Kidney epithelial cell (primary cell): ENCODE measurements at regions not wholly inside any gene's neighbourhood (a gene's known extent, or its start where the extent isn't known, plus 50 kb on each side); places are given as distances from the start of the nearest gene placed in this dataset.

Experiments used
- DNase-seq: peaks from one replicate; pipeline ENCODE4 v3.0.0-alpha.2; 2010; ENCODE audit warnings: low read depth
- H3K27me3 ChIP-seq: 2 replicates; pipeline ENCODE4 v1.6.0; 2011; ENCODE audit warnings: low read length; ENCODE audit not compliant: control insufficient read depth, insufficient read depth
- H3K36me3 ChIP-seq: 2 replicates; pipeline ENCODE4 v1.5.1; 2011; ENCODE audit warnings: low read length; ENCODE audit not compliant: control insufficient read depth, insufficient read depth
- H3K4me3 ChIP-seq: 2 replicates; pipeline ENCODE4 v1.5.1; 2011; ENCODE audit warnings: low read depth, mild to moderate bottlenecking, control low read depth, low read length
- TF ChIP-seq, protein P1 (sequence below): IDR thresholded peaks from 2 replicates; pipeline ENCODE4 v1.5.1; 2011; ENCODE audit warnings: mild to moderate bottlenecking, moderate library complexity, low read length, control low read depth, inconsistent platforms; ENCODE audit not compliant: insufficient read depth, poor library complexity, severe bottlenecking

DNA sequence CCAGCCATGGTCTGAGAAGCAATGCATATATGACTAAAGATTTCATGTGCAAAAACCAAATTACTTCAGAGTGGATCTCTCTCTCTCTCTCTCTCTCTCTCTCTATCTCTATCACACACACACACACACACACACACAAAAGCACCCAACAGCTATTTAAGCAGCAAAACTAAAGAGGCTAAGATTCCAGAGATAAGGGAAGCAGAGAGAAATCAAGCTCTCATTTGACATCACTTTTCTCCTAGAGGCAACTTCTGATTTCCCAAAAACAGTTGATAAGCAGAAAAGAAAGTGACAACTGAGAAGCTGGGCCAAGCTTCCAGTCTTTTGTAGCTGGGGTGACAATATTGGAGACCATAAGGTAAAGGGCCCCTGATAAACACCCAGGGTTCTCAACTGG, 526.0 kb upstream of the NR2F2 start:
- no peak overlapping the region for H3K4me3 ChIP-seq
- DNase-seq = no peak
- H3K27me3 ChIP-seq = no peaks in the 10 kb centered on the region
- TF ChIP-seq, protein P1, sequence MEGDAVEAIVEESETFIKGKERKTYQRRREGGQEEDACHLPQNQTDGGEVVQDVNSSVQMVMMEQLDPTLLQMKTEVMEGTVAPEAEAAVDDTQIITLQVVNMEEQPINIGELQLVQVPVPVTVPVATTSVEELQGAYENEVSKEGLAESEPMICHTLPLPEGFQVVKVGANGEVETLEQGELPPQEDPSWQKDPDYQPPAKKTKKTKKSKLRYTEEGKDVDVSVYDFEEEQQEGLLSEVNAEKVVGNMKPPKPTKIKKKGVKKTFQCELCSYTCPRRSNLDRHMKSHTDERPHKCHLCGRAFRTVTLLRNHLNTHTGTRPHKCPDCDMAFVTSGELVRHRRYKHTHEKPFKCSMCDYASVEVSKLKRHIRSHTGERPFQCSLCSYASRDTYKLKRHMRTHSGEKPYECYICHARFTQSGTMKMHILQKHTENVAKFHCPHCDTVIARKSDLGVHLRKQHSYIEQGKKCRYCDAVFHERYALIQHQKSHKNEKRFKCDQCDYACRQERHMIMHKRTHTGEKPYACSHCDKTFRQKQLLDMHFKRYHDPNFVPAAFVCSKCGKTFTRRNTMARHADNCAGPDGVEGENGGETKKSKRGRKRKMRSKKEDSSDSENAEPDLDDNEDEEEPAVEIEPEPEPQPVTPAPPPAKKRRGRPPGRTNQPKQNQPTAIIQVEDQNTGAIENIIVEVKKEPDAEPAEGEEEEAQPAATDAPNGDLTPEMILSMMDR = no peak
- no peaks in the 10 kb centered on the region for H3K36me3 ChIP-seq

DNA sequence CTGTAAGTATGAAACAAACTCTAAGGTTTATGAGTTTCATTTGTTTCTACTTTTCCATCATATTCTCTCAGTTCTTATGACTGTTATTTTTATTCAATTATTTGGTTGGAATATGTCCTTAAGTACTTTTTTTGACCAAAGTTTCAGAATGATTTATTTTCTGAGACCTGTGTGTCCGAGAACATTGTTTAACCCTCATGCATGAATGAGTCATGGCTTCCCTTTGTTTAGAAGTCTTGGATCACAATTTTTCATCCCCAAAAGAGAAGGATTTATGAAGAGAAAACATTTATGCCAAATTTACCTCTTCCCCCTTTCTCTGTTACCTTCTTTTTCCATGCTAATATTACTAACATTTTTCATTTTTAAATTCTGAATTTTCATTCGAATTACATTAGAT, 518.0 kb upstream of the NR2F2 start:
- no peaks in the 10 kb centered on the region for H3K27me3 ChIP-seq
- no peak overlapping the region for H3K4me3 ChIP-seq
- TF ChIP-seq, protein P1 = no peak
- no peak for DNase-seq
- H3K36me3 ChIP-seq = no peaks in the 10 kb centered on the region

DNA sequence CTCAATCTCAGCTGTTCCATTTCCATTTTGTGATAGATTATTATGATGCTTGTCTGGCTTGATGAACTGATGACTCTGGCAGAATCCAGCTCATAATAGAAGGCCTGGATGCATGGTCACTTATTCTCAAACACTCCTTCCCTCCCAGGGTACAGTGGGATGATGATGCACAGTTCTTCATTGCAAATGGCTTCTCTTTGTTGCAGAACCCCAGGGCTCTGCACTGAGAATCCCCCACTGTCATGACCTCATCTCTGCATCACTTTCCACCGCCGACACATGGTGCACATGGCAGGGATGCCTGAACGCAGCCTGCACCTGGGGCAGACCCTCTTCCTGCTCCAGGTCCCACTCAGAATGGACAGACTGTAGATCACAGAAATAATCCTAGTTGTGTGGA, 515.6 kb upstream of the NR2F2 start:
- Histone ChIP-seq H3K4me3 (no peak overlapping the region), H3K27me3 (no peaks in the 10 kb centered on the region), H3K36me3 (no peaks in the 10 kb centered on the region)
- TF ChIP-seq, protein P1 = no peak
- DNase-seq = no peak

DNA sequence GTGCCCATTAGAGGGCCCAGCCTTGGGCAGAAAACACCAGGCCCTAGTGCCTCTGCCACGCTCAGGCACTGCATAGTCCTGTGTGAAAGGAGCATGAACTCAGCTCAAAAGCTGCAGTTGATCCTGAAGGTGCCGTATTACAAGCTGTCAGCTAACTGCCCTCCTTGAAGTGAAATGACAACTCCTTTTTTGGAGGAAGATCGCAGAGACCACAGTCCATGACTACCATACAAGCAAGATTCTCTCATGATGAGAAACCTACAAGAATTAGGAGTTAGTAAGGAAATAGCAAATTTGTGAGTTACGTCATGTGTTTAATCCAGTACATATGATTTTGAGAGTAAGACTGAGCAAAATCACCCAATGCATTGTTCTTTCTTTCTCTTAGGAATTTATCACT, 513.9 kb upstream of the NR2F2 start:
- H3K27me3 ChIP-seq = no peaks in the 10 kb centered on the region
- TF ChIP-seq, protein P1 = no peak
- H3K4me3 ChIP-seq = no peak overlapping the region
- no peaks in the 10 kb centered on the region for H3K36me3 ChIP-seq
- DNase-seq = no peak

DNA sequence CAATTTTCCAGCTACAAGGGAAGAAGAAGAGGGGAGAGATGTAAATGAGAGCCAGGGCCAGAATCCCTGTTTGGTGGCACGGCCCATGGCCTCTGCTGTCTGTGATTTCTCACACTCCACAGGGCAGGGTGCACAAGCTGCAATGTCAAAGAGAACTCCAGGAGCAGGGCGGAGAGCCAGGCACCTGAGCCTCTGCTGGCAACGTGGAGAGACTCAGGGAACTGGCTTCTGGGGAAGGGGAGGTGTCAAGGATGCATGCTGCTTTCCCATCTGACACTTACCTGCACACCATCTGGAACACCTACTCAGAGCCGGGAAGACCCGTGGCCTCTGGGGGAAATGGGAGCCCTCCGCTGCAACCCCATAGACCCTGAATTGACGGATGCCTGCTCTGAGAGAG, 507.5 kb upstream of the NR2F2 start:
- H3K36me3 ChIP-seq = no peaks in the 10 kb centered on the region
- no peaks in the 10 kb centered on the region for H3K27me3 ChIP-seq
- TF ChIP-seq, protein P1 = no peak
- no peak for DNase-seq
- H3K4me3 ChIP-seq = no peak overlapping the region

DNA sequence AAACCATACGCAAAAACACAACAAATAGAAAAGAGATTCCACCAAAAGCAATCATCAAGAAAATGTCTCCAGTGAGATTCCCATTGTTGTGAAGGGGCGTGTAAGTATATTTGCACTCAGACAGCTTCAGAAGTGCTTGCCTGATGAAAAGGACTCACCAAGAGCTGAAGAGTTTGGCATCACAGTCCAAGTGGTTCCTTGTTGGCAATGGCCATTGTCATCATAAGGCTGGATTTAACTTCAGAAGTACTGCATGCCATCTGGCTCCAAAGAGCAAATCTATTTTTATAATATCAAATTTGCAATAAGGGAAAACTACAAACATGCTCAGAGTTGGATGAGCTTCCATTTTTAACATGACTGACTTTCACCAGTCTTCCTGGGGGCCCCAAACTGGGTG, 505.3 kb upstream of the NR2F2 start:
- Histone ChIP-seq H3K27me3 (no peaks in the 10 kb centered on the region), H3K36me3 (no peaks in the 10 kb centered on the region), H3K4me3 (no peak overlapping the region)
- DNase-seq = no peak
- TF ChIP-seq, protein P1 = no peak
